ENCODE measurements at regions not wholly inside any gene's neighbourhood (a gene's known extent, or its start where the extent isn't known, plus 50 kb on each side); places are given as distances from the start of the nearest gene placed in this dataset.

DNA sequence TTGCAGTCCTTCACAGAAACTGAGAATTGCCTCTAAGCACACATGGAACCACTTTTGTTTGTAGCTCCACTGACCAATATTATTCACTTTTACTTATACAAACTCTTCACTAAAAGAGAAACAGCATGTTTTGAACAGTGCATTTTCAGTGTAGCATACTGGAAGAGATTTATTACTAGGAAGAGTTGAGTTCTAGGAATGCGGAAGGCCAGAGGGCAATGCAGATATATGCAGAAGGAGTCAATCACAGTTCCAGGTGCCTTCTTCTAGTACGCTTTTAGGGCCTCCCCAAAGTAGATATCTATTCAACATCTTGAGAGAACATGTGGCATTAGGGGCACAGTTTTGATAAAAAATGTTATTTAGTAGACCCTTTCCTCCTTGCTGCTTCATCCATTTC is 1654.0 kb upstream of the ZEB2 start:
- TF ChIP-seq, protein P1, sequence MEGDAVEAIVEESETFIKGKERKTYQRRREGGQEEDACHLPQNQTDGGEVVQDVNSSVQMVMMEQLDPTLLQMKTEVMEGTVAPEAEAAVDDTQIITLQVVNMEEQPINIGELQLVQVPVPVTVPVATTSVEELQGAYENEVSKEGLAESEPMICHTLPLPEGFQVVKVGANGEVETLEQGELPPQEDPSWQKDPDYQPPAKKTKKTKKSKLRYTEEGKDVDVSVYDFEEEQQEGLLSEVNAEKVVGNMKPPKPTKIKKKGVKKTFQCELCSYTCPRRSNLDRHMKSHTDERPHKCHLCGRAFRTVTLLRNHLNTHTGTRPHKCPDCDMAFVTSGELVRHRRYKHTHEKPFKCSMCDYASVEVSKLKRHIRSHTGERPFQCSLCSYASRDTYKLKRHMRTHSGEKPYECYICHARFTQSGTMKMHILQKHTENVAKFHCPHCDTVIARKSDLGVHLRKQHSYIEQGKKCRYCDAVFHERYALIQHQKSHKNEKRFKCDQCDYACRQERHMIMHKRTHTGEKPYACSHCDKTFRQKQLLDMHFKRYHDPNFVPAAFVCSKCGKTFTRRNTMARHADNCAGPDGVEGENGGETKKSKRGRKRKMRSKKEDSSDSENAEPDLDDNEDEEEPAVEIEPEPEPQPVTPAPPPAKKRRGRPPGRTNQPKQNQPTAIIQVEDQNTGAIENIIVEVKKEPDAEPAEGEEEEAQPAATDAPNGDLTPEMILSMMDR (conservative IDR thresholded peaks at IDR 0.05 in 1 of 2, IDR thresholded peaks at IDR 0.05 in 1 of 2; ENCODE audit: low read depth in 1 of 2, low read length in 2 of 2): no peak
- TF ChIP-seq EZH2 (IDR thresholded peaks at IDR 0.05; ENCODE audit: low read length, missing control alignments): no peak

Measured in fibroblast of lung (primary cell).